ENCODE measurements at regions not wholly inside any gene's neighbourhood (a gene's known extent, or its start where the extent isn't known, plus 50 kb on each side); places are given as distances from the start of the nearest gene placed in this dataset.

DNA sequence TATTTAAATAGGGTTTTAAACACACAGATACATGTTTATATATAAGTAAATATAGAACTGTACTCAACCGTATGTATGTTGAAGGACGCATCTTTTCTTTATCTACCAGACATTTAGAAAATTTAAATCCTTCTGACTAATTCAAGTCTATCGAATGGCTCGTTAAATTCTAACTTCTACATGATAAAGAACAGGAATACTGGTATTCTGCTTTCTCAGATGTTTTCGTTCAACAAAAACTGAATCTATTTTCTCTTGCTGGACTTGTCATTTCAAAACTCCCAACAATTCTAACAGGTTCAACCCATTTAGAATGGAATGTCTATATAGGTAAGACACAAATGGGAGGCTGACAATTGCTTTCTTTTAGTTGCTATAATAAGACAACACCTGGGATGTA is 978.3 kb upstream of the ADGRL3 start:
- DNase-seq: no peak

DNA sequence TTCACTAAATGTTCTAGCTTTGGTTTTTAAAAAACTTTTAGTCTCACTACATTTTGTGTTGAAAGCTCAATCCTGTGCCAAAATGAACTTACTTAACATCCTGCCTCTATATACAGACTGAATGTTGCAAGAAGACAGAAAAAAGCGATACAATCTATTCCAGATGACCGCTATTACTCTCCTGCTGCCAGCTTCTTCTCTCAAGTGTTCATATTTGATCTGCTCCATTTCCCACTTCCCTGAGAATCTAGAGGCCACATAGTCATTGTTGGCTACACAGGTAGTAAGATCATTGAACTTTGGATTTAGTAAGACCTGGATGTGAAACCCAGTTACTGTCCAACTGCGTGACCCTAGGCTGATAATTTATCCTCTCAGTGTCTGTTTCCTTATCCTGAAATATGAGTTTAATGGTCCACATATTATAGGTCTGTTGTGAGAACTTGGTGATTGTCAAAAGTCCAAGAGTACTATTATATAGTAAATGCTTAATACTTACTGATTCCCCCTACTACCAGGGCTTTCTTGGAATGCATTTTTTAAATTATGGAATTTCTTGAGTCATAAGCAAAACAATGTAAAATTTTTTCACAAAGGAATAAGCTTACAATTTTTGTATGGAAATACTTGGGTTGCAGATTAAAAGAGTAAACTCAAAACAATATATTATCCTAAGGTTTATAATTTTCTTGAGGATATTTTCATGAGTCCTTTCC is 976.8 kb upstream of the ADGRL3 start:
- DNase-seq: no peak

DNA sequence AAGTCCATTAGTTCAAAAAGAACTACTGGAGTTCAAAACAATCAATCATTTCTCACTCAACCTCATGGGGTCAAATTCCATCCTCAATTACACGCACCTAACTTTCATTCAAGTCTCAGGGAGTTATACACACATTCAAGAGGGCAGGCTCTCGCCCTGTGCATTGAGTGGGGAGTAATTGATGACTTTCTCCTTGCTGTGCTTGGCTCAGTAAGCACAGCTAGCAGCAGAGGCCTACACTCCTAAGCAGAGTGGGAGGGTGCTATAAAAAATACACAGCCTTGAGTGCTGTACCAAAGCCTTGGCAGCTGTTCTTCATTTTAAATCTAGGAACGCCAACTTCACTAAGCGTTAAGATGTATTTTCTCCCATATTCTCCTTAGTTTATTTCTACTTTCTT is 958.3 kb upstream of the ADGRL3 start:
- DNase-seq: no peak

DNA sequence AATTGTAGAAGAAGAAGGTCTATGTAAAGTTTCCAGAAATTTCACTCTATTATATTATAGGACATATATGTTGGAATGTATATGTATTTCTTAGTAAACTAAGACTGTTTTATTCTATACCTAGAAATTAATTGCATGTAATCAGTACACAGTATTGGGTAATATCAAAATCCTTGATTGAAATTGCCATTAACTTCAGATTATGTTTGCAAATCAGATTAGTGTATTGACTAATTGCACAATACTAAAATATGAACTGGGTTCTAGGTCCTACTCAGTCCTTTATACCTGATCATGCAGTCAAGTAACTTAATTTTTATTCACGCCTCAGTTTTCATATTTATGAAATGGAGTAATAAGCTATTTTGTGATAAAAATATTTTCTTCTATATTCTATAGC is 950.3 kb upstream of the ADGRL3 start:
- no peak for DNase-seq

DNA sequence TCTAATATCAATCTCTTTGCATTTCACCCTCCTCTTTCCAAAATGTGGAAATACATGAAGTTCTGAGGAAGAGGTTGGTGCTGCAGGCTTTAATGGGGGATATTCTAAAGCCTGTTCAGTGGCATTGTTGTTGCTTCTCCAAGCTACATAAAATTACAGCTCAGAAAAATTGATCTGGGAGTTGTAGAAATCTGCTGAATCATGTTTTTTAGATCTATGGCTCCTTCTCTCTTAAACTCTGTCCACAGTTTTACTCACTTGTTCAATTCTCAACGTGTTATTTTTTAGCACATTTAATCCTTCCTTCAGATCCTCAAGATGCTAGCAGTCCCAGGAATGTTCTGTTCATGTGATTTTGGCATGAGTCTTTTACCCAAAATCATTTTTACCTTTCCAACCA is 949.5 kb upstream of the ADGRL3 start:
- DNase-seq: no peak

DNA sequence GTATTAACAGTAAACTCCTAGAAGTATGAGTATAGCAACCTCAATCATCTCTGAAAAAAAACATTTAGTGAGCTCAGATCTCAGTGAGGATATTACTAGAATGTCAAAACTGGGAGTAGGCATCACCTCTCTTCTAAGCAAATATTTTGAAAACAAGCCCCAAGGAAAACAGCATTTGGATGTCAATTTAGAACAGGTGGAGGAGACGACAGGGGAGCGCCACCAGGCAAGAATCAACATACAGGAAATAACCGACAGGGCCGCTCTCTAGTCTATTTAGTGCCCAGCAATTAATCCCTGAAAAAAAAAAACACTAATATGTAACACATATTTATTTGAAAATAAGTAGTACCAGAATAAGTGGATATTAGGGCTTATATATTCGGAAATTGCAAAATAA is 940.3 kb upstream of the ADGRL3 start:
- no peak for DNase-seq

DNA sequence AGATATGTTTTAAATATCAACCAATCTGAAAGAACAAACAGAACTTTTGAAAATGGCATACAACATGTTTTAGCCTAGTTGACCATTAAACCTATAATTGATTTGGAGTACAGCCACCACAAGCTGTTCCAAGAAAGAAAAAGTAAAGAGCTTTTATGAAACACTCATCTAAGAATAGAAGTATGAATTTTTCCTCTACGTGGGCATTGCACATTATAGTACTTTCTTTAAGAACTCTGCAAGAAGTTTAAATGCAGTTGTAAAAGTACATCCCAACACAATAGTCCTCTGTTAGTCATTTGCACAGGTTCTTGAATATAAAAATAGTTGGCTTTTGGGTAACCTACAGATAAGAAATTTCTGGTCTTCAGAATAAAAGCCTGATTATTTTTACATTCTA is 933.6 kb upstream of the ADGRL3 start:
- no peak for DNase-seq

DNA sequence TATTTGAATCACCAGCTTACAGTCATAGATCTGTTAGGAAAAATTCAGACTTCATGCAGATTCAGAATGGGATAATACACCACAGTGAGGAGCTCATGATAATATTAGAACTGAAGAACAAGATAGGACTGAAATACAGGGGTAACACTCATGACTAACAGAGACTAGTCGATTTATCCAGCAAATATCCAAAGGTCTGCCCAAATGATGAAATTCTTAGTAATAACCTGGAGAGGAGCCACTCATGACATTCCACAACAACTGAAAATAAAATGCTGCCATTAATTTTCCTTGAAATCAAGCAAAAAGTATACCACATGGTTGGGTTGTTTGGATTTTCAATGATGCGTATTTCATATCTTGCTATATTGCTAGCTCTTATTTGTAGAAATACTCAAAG is 903.7 kb upstream of the ADGRL3 start:
- DNase-seq: no peak

DNA sequence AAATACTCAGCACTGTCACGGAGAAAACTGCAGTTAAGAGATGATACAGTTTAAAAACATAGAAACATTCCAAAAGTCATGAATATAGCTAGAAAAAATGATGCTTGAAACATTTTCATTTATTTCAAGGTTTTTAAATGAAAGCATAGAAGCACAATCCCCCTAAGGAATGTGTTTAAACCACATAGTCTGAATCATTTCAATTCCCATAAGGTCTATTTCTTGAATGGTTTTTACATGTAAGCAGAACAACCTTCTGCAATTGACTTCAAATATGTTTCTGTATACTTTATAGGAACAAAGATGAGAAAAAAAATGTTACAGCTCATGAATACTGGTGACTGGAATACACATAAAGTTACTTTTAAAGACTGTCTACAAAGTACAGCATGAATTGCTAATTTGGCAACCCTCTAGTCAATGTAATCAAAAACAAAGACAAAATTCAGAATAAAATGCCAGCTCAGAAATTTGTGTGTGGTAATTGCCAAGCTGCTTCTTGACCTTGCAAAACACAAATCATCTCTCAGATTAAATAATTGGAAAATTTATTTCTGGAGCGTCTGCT is 886.4 kb upstream of the ADGRL3 start:
- DNase-seq: no peak

DNA sequence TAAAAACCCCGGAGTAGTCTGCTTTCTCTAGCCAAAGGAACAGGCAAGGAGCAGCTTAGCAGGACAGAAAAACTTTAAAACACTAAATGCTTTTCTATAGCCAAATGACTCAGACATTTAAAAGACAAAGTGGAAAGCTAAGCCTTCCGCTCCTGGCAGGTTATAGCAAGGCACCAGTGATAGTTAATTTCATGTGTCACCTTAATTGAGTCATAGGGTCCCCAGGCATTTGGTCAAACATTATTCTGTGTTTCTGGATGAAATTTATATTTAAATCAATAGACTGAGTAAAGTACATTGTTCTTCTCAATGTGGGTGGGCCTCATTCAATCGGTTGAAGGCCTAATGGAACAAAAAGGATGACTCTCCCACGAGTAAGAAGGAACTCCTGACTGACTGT is 885.7 kb upstream of the ADGRL3 start:
- DNase-seq: no peak

DNA sequence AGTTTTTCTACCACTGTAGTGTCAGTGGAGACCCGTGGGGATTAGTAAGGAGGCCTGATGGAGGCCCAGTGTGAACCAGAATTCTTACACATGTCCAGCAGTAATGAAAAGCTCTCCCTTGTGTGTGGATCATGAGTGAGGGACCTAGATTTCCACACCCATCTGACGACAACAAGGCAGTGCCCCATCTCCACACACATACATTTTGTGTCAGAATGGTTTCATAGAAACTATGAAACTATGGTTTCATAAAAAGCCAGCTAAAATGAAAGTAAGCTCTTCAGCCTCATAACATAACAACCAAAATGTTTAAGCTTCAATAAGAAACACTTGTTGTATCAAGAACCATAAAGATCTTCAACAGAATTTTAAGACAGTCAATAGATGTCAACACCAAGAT is 884.5 kb upstream of the ADGRL3 start:
- no peak for DNase-seq

DNA sequence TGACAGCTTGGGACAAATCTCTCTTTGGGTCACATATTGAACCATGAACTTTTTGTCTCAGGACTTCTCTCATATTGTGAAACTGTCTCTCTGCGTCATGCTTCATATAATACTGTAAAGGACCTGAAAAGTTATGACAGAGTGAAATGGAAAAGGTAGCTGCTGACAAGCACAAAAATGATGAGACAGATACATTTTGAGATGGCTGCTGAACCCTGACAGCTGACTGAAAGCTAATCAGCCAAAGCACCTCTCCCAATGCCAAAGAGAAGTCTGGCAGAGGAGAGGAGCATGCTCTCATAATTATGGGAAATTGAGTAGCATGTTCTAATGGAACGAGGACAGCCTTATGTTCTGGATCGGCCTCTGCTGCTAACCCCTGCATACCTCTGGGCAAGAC is 873.4 kb upstream of the ADGRL3 start:
- no peak for DNase-seq

DNA sequence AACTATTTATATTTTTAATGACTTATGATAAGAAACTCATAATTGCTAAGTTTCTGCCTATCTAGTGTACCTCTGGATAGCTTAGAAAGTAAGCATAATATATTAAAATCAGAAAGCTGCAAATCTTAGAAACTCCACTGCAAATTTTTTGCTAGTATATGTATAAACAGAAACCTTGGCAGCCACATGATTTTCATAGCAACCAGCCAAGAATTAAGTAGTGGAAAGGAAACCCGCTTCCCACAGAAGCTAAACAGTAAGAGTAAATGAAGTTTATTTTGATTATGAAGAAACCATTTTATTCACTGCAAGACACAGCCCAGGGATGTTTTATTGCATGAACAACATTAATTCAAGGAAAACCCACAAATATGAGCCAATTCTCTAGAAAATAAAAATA is 872.5 kb upstream of the ADGRL3 start:
- no peak for DNase-seq

DNA sequence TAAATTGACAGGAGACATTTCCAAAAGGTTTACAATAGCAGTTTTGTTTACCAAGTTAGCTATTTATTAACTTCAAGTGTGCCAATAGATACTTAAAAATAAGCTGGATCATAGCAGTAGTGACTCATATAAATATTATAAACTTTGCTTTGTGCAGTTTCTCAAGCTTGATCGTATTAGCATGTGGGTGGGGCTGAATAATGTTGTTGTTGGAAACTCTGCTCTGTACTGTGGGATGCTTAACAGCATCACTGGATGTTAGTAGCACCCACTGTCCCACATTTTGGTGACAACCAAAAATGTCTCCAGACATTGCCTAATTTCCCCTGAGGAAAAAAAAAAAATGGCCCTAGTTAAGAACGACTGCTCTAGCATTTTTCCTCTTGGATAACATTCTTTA is 855.2 kb upstream of the ADGRL3 start:
- no peak for DNase-seq

DNA sequence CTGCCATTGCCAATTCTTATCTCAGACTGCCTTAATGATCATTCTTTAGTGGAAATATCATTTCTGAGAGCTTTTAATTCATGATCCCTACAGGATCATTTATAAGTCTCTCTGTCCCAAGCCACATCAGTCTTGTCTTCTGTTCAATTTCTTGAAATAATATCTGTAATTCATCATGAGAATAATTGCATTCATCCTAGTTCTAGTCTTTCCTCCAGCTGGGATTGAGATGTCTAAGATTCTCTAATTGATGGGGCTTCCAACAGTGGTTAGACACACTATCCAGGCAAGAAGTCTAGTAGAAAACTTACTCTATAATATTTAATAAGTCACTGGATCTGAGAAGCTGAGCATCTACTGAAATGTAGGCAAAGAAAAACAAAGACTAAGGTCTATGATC is 854.7 kb upstream of the ADGRL3 start:
- no peak for DNase-seq

DNA sequence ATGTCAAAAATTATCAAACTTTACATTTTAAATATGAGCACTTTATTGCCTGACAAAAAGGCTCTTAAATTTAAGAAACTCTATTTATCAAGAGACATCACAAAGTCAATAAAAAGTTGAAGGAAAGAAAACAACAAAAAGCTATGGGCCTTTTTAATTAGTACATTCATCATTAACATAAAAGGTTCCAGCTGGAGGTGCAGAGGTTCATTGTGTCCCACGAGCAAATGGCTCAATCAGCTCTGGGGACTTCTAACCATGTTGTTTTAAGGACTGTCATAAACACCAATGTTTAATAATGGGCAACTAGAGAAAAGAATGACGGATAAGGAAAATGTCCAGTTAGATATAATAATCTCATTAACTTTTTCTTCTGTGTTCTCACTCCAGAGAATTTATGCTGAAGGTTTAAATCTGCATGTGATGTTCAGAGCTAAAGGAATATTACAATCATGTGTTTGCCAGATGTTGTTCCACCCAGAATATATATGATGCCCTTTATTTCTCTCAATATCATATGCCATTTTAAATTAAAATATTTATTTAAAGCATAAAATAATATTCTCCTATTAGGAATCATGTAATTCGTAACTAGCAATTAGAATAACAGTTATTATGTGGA is 840.3 kb upstream of the ADGRL3 start:
- DNase-seq: no peak

DNA sequence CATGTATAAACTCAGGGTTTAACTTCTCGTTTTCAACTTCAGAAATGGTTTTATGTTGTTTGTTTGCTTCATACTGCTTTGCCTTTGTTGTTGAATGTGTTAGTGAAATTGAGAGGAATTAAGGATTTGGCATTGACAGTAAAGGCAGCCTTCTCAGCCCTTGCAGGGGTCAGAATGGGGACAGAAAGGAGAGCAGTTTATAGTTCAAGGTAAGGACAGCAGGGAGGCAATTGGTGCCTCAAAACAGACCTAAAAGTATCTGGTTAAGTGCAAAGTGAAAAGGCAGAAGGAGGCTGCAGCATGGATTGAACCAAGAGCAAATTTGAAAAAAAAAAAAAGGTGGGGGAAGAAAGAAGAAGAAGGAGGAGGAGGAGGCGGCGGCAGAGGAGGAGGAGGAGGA is 835.0 kb upstream of the ADGRL3 start:
- no peak for DNase-seq

DNA sequence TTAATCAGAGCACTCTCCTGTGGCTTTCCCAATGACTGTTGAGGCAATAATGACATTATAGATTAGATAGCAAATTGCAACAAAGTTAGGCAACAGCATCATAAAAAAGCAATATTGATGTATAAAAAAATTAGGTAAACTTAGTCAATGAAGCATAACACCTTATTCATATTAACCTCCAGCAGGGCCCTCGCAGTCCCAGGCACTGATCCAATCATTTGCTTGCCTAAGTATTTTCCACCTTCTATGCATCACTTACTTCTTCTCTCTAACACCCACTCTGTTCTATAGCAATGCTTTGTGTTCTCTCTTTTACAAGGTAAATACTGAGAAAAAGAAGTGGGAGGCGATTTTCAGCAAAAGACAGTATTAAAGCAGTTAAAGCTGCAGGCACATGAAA is 833.5 kb upstream of the ADGRL3 start:
- DNase-seq: no peak

DNA sequence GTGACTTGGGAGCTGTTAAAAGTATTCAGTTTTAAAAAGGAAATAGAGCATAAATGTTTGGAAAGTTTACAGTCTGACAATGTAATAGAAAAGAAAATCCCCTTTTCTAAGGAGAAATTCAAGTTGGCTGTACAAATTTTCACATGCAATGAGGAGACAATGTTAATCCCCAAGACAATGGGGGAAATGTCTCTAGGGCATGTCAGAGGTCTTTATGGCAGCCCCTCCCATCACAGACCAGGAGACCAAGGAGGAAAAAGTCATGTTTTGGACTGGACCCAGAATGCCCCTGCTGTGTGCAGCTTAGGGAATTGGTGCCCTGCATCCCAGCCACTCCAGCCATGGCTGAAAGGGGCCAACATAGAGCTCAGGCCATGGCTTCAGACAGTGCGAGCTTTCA is 831.1 kb upstream of the ADGRL3 start:
- no peak for DNase-seq

DNA sequence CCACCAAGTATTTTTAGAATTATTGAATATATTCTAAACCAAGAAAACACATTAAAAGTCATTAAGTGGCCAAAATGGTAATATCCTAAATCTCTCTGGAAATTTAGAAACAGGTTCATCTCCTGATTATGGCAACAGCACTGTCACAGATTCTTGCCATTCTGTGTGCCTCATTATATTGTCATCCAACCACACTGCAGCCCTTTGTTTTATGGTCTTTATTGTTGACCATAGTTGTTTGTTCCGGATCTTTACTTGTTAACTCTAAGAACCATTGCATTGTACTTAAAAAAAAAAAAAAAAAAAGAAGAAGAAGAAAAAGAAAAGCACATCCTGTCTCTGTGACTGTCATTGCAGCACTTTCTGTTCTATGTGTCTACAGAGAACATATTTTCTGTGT is 822.1 kb upstream of the ADGRL3 start:
- no peak for DNase-seq

DNA sequence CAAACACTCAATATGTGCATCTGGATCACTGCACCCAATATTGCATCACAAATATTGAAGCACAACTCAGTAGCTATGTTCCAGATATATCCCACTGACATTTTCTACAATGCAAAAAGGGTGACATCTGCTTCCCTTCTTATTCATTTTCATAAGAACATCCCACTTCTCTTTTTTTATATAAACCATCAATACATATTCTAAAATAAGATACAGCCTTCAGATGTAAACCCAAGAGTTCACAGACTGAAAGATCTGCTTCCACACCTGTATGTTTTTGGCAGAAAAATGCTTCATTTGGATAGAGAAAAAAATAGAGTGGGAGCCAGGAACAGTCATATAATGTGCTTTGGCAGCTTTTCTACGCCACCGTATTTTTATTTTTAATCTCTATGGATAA is 815.6 kb upstream of the ADGRL3 start:
- DNase-seq: no peak

DNA sequence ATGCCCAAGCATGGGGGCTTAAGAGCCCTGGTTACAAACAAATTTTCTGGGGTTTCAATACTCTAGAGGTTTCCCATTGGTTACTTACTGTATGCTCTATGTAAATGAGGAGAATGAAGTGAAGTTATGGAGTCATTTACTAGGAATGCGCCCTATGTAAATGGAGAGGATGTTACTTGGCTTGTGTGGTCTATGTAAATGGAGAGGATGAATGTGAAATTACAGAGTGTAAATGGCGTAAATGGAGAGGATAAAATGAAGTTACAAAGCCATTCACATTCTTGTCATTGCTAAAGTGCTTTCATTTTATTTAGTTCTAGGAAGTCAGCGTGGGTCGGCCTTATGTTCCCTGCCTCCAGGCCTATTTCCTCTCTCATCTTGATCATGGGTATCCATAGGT is 810.5 kb upstream of the ADGRL3 start:
- no peak for DNase-seq

DNA sequence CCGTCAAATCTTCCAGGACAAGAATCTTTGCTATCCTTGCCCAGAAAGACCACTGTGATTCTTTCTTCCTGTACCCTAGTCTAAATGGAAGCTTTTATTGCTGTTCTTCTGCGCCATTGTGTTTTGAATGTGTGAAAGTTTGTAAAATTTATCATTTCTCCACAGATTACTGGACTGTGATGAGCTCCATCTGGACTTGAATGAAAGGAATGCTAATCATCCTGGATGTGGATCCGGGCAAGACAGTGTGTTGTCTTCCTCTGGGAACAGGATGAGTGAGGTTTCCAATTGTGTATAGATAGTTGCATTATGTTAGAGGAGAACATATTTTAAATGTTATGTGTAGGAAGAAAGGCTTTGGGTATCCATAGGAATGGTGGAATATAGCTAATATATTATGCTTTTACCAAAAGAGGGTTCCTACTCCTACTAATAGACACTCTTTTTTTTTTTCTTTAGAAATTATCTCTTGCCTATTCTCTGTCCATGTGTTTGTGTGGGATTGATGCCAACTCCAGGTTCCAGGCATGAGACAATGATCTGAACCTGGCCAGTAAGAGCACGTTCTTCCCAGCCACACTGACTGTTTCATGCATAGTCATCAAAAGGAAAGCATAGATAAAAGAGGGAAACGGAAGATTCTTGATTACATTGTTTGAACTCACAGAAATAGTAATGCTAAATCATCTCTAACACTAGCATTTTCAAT is 803.6 kb upstream of the ADGRL3 start:
- no peak for DNase-seq

DNA sequence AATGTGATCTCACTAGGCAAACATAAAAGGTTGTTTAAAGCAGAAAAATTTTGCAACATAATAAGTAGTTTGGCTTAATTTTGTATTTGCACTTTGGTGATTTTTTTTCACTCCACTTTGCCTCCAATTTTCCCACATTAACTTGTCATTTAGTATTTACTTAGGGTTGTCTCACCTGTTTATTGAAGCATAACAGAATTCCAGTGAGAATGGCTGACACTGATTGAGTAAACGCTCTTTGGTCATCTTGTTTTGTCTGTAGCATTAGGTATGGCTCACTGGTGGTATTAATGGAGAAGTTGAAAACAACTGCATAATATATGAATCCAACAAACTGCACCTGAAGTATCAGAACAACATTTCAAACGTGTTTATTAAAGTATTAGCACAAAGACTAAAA is 799.5 kb upstream of the ADGRL3 start:
- no peak for DNase-seq

Data from stimulated activated naive CD4-positive, alpha-beta T cell (primary cell).